Mesendoderm (in vitro differentiated cells): ENCODE measurements at regions not wholly inside any gene's neighbourhood (a gene's known extent, or its start where the extent isn't known, plus 50 kb on each side); places are given as distances from the start of the nearest gene placed in this dataset.
"Not testable (repeated sequence)": the region's sequence is repeated elsewhere in the genome, so short reads cannot be mapped to it uniquely, and the experiment has no call there.

Experiments used
- DNase-seq: peaks from one replicate; pipeline ENCODE4 v3.0.0; 2013
- H2AK5ac ChIP-seq: 2 replicates; pipeline ENCODE4 v1.6.1; 2013; ENCODE audit warnings: low read length, inconsistent platforms
- H2BK120ac ChIP-seq: 2 replicates; pipeline ENCODE4 v1.6.1; 2013; ENCODE audit warnings: low read depth, mild to moderate bottlenecking, low read length, moderate library complexity, mixed read lengths
- H2BK15ac ChIP-seq: replicated peaks from 2 replicates; pipeline ENCODE4 v1.6.1; 2013; ENCODE audit warnings: low read depth, mild to moderate bottlenecking, moderate library complexity
- H2BK5ac ChIP-seq: 2 replicates; pipeline ENCODE4 v1.6.1; 2013; ENCODE audit warnings: low read length, inconsistent platforms
- H3K18ac ChIP-seq: 2 replicates; pipeline ENCODE4 v1.6.1; 2013; ENCODE audit warnings: mild to moderate bottlenecking, low read length, mixed read lengths
- H3K23ac ChIP-seq: one replicate; pipeline ENCODE4 v1.6.1; 2013; ENCODE audit warnings: low read length
- H3K27ac ChIP-seq: 2 replicates; pipeline ENCODE4 v1.5.1; 2013; ENCODE audit warnings: low read depth, mild to moderate bottlenecking, inconsistent platforms, low read length, moderate library complexity
- H3K27me3 ChIP-seq: 2 replicates; pipeline ENCODE4 v1.6.1; 2013; ENCODE audit warnings: low read length, control low read depth, mild to moderate bottlenecking, inconsistent platforms; ENCODE audit not compliant: insufficient read depth, poor library complexity
- H3K36me3 ChIP-seq: 2 replicates; pipeline ENCODE4 v1.6.1; 2013; ENCODE audit warnings: low read length, inconsistent platforms; ENCODE audit not compliant: control insufficient read depth, insufficient read depth
- H3K4ac ChIP-seq: one replicate; pipeline ENCODE4 v1.6.1; 2013; ENCODE audit warnings: low read depth, mild to moderate bottlenecking, low read length, moderate library complexity
- H3K4me1 ChIP-seq: 2 replicates; pipeline ENCODE4 v1.6.1; 2013; ENCODE audit warnings: low read depth, low read length, inconsistent platforms; ENCODE audit not compliant: control insufficient read depth
- H3K4me2 ChIP-seq: 2 replicates; pipeline ENCODE4 v1.6.1; 2013; ENCODE audit warnings: low read length
- H3K4me3 ChIP-seq: 2 replicates; pipeline ENCODE4 v1.5.1; 2013; ENCODE audit warnings: mild to moderate bottlenecking, low read length
- H3K56ac ChIP-seq: one replicate; pipeline ENCODE4 v1.6.1; 2013; ENCODE audit warnings: low read length
- H3K79me1 ChIP-seq: 2 replicates; pipeline ENCODE4 v1.6.1; 2013; ENCODE audit warnings: low read length, inconsistent platforms
- H3K79me2 ChIP-seq: 2 replicates; pipeline ENCODE4 v1.6.1; 2013; ENCODE audit warnings: mild to moderate bottlenecking, low read length; ENCODE audit not compliant: control insufficient read depth, insufficient read depth
- H3K9ac ChIP-seq: 2 replicates; pipeline ENCODE4 v1.6.1; 2013; ENCODE audit warnings: low read length, inconsistent platforms
- H4K5ac ChIP-seq: one replicate; pipeline ENCODE4 v1.6.1; 2013; ENCODE audit warnings: low read length
- H4K8ac ChIP-seq: one replicate; pipeline ENCODE4 v1.6.1; 2013; ENCODE audit warnings: low read depth, mild to moderate bottlenecking, control low read depth, low read length, moderate library complexity
- WGBS: extraction: QIAGEN DNeasy Blood & Tissue Kit; methylation state at CpG from one replicate; pipeline ENCODE4 v1.1.7; 2013; ENCODE audit warnings: low lambda C conversion rate, missing lambda C conversion rate; ENCODE audit not compliant: insufficient coverage; ENCODE audit errors: extremely low coverage; 5-methylcytosine and 5-hydroxymethylcytosine counted together

DNA sequence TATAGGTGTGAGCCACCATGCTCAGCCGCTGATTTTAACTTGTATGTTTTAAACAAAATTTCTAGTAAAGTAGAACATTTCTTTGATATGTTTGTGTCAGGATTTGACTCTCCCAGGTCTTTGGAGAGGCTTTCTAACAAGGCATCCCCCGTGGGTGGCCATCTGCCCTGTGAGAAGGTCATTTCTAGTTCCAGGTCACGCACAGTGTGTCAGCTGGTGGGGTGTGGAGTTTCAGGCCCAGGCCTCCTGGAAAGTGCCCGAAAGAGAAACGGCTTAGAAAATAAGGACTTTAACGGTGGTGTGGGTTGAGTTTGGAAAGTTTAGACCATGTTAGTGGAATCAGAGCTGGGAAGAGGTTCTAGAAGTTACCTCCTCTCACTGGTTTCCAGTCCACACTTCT is 61.0 kb downstream of the SPDYE17 start:
- H3K4ac ChIP-seq, H3K79me1 ChIP-seq, H2AK5ac ChIP-seq, H3K18ac ChIP-seq, H3K4me3 ChIP-seq, H3K4me1 ChIP-seq, DNase-seq, H3K27me3 ChIP-seq, H3K4me2 ChIP-seq, H4K5ac ChIP-seq, H3K9ac ChIP-seq, H2BK15ac ChIP-seq, H4K8ac ChIP-seq, H2BK120ac ChIP-seq, H3K56ac ChIP-seq, H3K36me3 ChIP-seq, H3K27ac ChIP-seq, H3K23ac ChIP-seq, H2BK5ac ChIP-seq, H3K79me2 ChIP-seq: not testable (repeated sequence)
- WGBS: no CpG with 5 or more reads among the region's 6 CpGs

DNA sequence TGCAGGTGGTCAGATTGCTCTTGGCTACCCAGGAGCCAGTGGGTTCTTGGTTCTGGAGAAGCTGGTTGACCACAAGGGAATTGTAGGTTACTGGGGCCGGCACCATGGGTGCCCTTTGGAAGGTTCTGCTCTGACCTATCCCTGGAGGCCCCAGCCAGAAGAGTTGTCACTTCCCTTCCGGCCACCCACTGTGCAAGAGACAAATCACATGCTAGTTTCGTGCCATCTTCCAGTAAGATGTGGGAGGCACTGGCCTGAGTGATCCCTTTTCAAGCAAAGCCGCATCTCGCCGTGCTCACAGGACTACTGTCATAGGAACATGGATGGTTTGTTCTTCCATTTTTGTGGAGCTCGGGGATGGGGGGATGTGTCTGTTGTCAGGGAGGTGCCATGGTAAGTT is 62.3 kb downstream of the SPDYE17 start:
- H3K56ac ChIP-seq, H2BK15ac ChIP-seq, H3K4ac ChIP-seq, H3K23ac ChIP-seq, H3K4me1 ChIP-seq, H2AK5ac ChIP-seq, H3K18ac ChIP-seq, H4K5ac ChIP-seq, H2BK120ac ChIP-seq, H3K4me3 ChIP-seq, DNase-seq, H3K27me3 ChIP-seq, H3K4me2 ChIP-seq, H3K36me3 ChIP-seq, H2BK5ac ChIP-seq, H3K9ac ChIP-seq, H4K8ac ChIP-seq, H3K79me2 ChIP-seq, H3K27ac ChIP-seq, H3K79me1 ChIP-seq: not testable (repeated sequence)
- no CpG with 5 or more reads among the region's 7 CpGs for WGBS

DNA sequence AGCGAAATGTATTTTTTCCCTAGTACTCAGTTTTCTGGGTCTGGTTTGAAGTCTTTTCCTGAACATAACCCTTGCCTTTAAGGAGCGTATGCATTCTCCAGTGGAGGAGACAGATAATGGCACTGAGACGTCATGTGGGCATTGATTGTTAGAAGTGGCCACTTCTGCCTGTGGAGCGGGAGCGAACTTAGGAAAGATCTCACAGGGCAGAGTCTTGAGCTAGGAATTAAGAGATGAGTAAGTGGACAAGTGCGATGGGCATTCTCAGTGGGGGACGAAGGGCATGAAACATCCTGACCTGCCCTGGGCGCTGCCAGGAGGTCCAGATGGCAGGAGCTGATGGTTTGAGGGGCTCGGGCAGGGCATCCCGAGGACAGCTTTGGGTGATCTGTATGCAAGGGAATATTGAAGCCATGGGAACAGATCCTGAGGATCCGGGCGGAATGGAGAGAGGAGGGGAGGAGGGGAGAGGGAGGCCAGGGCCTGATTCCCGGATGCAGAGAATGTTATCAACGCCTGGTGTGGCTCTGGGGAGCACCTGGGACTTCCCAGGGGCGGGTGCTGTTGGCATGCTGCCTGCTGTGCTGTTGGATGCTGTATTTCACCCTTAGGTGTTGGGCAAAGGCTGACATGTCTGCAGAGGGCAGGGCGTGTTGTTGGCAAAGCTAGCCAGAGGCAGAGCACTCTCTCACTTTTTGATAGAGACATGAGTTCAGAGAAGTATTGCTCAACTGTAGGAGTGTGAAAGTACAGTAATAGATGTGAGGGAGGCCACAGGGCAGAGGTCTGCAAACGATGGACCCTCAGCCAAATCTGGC is 66.2 kb downstream of the SPDYE17 start:
- not testable (repeated sequence) for H3K4ac ChIP-seq, H3K36me3 ChIP-seq, H2BK5ac ChIP-seq, H3K18ac ChIP-seq, H3K23ac ChIP-seq, H3K27ac ChIP-seq, H3K27me3 ChIP-seq, H3K4me1 ChIP-seq, H4K8ac ChIP-seq, H3K4me2 ChIP-seq, H3K4me3 ChIP-seq, DNase-seq, H3K79me1 ChIP-seq, H3K9ac ChIP-seq, H2BK15ac ChIP-seq, H4K5ac ChIP-seq, H3K56ac ChIP-seq, H2AK5ac ChIP-seq, H2BK120ac ChIP-seq, H3K79me2 ChIP-seq
- no CpG with 5 or more reads among the region's 17 CpGs for WGBS

DNA sequence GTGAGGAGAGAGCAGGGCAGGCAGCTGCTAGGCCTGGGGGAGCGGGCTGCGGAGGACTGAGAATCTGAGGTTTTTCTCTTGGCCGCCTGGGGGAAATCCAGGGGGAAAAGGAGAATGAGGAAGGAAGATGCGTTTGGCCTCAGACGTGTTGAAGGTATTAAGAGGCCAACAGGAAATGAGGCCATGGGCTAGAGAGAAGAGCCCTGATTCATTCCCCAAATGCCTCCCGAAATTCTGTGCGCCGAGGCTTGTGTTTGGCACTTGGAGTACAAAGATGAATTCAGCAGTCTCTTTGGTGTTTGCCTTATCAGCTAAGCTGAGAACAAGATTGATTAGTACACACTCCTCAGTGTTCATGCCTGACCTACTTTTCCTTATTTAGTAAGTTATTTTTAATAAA is 68.1 kb downstream of the SPDYE17 start:
- not testable (repeated sequence) for H3K56ac ChIP-seq, H3K27ac ChIP-seq, H3K18ac ChIP-seq, H3K27me3 ChIP-seq, H2AK5ac ChIP-seq, H2BK120ac ChIP-seq, H3K4ac ChIP-seq, DNase-seq, H3K9ac ChIP-seq, H4K8ac ChIP-seq, H3K36me3 ChIP-seq, H4K5ac ChIP-seq, H3K4me1 ChIP-seq, H3K79me2 ChIP-seq, H3K4me2 ChIP-seq, H3K79me1 ChIP-seq, H2BK5ac ChIP-seq, H3K4me3 ChIP-seq, H2BK15ac ChIP-seq, H3K23ac ChIP-seq
- WGBS: no CpG with 5 or more reads among the region's 8 CpGs

DNA sequence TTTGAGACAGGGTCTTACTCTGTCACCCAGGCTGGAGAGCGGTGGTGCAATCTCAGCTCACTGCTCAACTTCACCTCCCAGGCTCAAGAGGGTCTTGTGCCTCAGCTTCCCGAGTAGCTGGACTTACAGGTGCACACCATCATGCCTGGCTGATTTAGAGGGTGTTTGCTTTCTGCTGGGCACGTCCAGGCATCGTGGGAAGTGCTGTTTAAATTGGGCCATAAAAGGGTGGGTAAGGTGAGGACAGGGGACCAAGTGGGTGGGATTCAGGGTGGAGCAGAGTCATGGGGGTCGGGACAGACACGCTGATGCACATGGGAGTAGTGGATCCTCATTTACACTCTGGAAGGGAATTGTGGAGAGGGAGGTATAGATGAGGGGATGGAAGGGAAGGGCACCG is 69.1 kb downstream of the SPDYE17 start:
- H3K4ac ChIP-seq, H3K9ac ChIP-seq, DNase-seq, H4K8ac ChIP-seq, H2AK5ac ChIP-seq, H3K56ac ChIP-seq, H3K23ac ChIP-seq, H3K27ac ChIP-seq, H2BK120ac ChIP-seq, H3K18ac ChIP-seq, H3K4me1 ChIP-seq, H3K36me3 ChIP-seq, H3K79me2 ChIP-seq, H3K79me1 ChIP-seq, H2BK5ac ChIP-seq, H2BK15ac ChIP-seq, H3K4me2 ChIP-seq, H3K4me3 ChIP-seq, H3K27me3 ChIP-seq, H4K5ac ChIP-seq: not testable (repeated sequence)
- WGBS: no CpG with 5 or more reads among the region's 7 CpGs

DNA sequence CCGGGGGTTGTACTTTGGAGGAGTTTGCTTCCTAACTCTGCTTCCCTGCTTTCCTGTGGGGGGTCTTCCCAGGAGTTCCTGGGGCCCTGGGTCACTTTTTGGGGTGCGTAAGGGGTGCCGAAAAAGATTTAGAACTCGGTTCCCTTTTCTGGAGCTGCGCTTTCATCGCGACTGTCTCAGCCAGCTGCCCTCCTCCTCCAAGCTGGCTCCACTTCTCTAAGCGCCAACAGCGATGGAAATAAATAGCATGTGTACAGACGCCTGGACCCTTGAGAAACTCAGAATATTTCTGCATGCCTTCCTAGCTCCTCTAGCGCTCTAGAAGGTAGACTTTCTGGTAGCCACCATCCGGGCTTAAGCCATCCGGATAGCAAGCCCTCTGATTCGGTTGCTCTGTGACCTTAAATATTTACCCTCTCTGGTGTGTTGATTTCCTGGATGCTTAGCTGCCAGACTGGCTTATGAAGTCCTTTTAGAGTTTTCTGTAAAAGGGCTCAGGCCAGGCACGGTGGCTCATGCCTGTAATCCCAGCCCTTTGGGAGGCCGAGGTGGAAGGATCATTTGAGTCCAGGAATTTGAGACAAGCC is 71.7 kb downstream of the SPDYE17 start:
- not testable (repeated sequence) for H3K9ac ChIP-seq, H3K56ac ChIP-seq, H3K27me3 ChIP-seq, H3K36me3 ChIP-seq, H2BK120ac ChIP-seq, H3K4me1 ChIP-seq, H3K79me1 ChIP-seq, H3K4ac ChIP-seq, H3K4me2 ChIP-seq, H2BK5ac ChIP-seq, H2AK5ac ChIP-seq, H3K23ac ChIP-seq, H4K5ac ChIP-seq, H3K18ac ChIP-seq, H3K27ac ChIP-seq, H2BK15ac ChIP-seq, DNase-seq, H4K8ac ChIP-seq, H3K79me2 ChIP-seq, H3K4me3 ChIP-seq
- WGBS: no CpG with 5 or more reads among the region's 16 CpGs
